HG02981 (cell line): ENCODE measurements at regions not wholly inside any gene's neighbourhood (a gene's known extent, or its start where the extent isn't known, plus 50 kb on each side); places are given as distances from the start of the nearest gene placed in this dataset.

Experiments used
- ATAC-seq: cut with Tn5 transposase; IDR thresholded peaks from one replicate; pipeline ENCODE4 v1.9.1; 2021; ENCODE audit warnings: mild to moderate bottlenecking, moderate library complexity; ENCODE audit not compliant: unreplicated experiment

DNA sequence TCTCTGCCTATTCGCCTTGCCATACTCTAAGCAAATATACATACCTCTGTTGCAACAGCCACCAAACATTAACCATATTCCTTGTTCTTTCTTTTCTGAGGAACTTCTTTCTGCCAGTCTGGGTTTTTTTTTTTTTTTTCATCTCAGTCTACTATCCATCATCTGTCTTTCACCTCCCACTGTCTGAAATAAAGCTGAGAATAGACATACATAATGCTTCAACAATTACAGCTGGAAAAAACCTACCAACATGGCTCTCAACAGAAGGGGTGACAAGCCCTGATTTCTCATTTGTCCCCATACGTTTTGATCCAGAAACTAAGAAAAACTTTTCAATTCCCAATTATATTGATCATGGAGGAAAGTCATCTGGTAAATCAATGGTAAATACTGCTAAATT lies 728.8 kb upstream of the POU3F3 start:
- ATAC-seq: no peak

DNA sequence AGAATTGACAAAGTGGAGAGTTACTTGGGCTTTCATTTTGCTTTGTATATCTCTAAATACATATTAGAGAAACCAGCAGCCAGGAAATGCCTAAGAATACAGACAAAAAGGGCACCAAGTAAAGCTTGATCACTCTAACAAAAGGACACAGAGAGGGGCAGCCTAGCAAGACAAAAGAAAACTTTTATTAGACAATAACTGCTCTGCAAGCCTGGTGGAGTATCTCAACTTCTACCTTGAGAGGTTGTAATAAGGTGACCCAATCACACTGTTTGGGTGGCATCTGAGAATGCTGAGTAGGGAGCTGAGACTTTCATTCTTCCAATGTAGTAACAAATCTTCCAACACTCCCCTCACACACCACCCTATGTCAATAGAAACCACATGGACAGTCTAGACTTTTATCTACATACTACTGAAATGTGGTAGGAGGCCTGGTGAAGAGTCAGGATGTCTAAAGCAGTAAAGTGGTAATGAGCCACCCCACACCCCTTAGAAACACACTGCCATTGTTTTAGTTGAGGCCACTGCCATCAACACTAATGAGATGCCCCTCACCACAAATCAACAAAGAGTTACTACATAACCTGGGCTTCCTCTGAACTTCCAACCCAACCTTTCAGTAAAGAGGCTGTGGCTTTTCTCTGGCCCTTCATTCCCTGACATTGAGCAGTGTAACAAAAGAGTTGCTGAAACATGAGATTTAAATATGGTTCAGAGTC lies 726.7 kb upstream of the POU3F3 start:
- ATAC-seq: no peak

DNA sequence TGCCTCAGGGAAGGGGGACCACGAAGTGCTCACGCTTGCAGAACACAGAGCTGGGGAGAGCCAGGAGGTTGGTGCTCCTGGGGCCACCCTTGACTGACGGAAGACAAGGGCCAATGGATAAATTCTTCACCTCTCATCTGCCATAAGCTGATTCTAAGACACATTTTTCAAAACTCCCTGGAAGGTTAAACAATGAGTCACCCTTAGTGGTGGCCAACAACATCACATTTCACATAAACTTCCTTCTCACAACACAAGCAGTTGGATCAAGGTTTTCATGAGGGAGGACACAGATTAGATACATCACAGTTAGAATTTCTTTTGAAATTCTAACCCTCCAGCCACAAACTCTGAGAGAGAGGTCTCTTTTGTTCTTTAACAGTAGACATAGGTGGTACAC lies 713.6 kb upstream of the POU3F3 start:
- no peak for ATAC-seq

DNA sequence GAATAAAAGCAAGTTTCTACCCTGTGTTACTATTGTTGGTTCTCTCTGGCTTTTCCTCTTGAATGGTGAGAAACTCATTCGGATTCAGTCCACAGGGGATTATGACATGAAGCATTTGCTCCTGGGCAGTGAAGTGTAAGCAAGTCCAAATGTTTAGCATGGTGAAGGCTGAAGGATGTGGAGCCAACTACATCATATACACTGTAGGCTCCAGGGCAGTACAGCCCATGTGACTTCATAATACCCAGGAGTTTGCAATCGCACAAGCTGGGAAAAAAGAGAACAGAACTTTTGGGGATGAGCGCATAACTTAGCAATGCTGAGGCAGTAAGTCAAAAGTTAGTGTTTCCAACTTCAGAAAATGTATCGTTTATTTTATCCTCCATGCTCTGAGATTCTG lies 695.7 kb upstream of the POU3F3 start:
- ATAC-seq: no peak

DNA sequence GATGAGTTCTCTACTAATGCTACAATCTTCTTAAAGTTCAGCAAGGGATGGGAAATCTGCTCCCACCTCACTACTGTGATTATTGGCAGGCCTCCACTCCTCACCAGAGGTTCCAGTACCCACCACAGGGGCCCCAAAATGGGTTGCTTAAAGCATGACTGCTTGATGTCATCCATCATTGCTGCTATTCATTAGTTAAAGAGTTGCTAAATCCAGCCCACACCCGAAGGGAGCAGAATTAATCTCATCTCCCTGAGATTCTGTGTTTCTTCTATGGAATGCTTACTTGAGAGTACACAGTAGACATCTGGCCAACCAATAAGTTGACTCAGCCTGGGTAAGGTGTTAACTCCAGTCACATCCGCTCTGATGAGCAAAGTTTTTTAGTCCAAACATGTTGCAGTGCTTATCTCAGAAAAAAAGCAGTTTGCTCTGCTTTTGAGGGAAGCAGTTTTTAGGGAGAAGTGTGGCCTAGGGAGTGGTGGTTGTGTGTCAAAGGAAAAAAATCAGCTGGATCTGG lies 690.2 kb upstream of the POU3F3 start:
- ATAC-seq: no peak

GRCh38 chr2:104164721-104165252 lies 689.1 kb upstream of the POU3F3 start:
- ATAC-seq: no peak

DNA sequence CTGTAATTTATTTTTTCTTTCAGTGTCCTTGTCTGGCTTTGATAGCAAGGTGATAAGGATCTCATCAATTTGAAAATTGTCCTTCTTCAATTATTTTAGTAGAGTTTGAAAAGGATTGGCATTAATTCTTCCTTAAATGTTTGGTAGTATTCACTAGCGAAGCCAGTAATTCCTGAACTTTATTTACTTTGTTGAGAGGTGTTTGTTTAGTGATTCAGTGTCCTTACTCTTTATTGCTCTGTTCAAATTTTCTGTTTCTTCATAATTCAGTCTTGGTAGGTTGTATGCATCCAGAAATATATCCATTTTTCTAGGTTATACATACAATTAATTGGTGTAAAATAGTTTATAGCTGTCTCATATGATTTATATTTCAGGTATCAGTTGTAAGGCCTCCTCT lies 676.7 kb upstream of the POU3F3 start:
- no peak for ATAC-seq

DNA sequence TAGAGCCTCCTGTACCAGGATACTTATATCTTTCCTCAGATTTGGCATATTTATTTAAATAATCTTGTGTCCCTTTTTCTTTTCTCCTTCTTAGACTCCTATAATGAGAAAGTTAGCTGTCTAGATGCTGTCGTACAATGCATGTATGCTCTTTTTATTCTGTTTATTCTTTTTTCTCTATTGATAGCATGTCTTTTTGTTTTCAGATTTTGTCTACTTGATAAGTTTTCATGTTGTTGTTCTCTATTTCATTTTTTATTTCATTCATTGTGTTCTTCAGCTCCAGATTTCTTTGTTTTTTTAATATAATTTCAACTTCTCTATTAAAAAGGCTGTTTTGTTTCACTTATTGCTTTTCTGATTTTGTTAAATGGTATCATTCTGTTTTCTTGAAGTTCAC lies 674.3 kb upstream of the POU3F3 start:
- ATAC-seq: no peak

DNA sequence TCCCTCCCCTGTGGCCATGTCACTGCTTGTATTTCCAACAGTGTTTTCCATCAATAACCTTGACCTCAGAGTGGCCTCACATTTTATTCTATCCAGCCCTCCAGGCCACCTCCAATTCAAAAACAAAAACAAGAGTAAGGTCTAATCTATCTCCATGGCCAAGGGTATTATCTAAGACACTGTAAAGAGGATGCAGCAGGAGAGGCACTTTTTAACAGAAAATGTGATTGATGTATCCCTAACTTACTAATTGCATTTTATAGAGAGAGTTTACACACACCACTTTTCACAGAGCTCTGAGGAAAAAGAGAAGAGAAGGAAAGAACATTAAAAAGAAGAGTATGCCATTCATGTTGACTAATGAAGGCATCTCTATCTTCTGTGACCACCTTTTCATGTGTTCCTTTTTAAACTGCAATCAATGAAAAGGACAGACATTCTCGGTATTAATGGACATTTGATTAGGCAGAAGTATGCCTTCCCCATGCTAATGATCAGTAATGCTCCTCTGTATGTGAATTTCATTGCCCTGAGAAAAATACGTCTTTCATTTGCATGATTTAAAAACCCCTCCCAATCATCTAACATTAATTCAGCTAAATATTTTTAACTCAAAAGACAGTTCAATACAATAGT lies 653.3 kb upstream of the POU3F3 start:
- ATAC-seq: no peak

GRCh38 chr2:104213758-104214157 lies 640.2 kb upstream of the POU3F3 start:
- no peak for ATAC-seq

GRCh38 chr2:104215269-104216161 lies 638.4 kb upstream of the POU3F3 start:
- ATAC-seq: no peak

- ATAC-seq: no peak
Observed at GRCh38 chr2:104233591-104233990, 620.3 kb upstream of the POU3F3 start.

GRCh38 chr2:104236491-104236890 lies 617.4 kb upstream of the POU3F3 start:
- no peak for ATAC-seq

DNA sequence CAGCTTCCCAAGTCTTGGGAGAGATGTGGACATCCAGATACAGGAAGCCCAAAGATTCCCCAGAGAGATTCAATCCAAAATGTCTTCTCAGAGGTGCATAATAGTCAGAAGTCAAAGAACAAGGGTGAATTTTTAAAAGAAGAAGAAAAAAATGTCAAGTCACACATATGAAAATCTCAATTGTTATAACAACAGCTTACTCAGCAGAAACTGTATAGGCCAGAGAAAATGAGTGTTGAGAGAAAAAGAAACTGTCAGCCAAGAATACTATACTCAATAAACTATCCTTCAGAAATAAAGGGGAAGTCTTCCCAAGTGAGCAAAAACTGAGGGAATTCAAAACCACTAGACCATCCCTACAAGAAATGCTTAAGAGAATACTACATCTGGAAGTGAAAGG lies 612.9 kb upstream of the POU3F3 start:
- no peak for ATAC-seq

- ATAC-seq: no peak
Observed at GRCh38 chr2:104249629-104250028, 604.3 kb upstream of the POU3F3 start.

DNA sequence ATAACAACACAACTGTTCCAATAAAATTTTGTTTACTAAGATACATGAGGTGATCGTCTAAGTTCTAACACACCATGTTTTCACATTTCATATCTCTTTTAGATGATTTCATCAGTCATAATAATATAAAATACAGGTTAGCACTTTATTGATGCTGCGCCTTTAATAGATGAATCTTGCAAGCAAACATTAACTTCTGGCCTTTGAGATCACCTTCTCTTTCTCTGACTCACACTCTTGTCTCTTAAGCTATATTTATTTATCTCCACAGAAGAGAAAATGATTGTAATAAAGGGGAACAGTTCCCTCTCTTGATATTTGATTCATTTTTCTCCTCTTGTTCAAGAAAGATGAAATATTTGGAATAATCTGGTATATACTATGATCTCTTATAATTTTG lies 603.3 kb upstream of the POU3F3 start:
- ATAC-seq: no peak

GRCh38 chr2:104254017-104254416 lies 599.9 kb upstream of the POU3F3 start:
- no peak for ATAC-seq

DNA sequence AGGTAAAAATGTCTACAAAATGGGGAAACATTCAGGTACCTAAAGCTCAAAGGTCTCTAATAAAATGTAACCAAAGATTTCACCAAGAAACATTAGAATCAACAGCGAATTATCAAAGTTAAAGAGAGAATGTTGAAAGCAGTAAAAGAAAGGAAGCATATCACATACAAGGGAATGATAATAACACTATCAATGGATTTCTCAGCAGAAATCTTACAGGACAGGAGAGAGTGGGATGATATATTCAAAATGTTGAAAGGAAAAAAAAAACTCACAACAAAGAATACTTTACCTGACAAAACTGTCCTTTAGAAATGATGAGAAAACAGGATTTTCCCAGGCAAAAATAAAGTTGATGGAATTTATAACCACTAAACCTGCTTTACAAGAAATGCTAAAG lies 591.2 kb upstream of the POU3F3 start:
- no peak for ATAC-seq

DNA sequence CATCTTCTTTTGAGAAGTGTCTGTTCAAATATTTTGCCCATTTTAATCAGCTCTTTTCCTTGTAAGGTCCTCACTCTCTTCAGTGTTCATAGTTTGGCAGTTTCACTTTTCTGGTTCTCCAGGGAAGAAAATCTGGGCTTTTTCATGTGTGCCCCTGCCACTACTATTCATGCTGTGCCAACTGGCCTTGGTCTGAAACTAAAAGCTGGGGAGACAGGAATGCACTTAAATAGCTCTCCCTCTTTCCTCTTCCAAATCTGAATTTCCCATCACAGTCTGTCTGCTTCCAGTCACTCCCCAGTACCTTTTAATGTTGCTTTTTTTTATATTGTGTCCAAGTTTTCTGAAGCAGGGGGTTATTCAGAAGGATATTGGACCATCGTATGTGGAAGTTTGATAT lies 574.3 kb upstream of the POU3F3 start:
- ATAC-seq: no peak

- no peak for ATAC-seq
Observed at GRCh38 chr2:104280216-104280615, 573.7 kb upstream of the POU3F3 start.

DNA sequence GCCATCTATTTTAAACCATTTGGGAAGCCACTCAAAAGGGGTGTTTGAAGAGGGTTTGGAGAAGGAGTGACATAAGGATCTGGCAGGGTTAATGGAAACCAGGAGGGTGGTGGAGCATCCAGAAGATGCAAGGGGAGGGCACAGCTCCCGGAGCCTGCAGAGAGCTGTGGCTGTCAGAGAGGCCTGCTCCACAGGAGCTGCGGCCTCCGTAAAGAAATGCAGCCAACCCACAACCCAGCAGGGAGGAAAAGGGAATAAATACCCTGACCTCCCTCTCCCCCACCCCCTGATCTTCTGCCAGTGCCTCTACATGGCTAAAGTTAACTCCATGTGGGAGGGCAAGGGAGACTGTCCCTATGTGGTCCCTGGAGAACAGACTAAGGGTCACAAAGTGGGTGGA lies 567.1 kb upstream of the POU3F3 start:
- no peak for ATAC-seq
